ENCODE measurements at regions not wholly inside any gene's neighbourhood (a gene's known extent, or its start where the extent isn't known, plus 50 kb on each side); places are given as distances from the start of the nearest gene placed in this dataset.

DNA sequence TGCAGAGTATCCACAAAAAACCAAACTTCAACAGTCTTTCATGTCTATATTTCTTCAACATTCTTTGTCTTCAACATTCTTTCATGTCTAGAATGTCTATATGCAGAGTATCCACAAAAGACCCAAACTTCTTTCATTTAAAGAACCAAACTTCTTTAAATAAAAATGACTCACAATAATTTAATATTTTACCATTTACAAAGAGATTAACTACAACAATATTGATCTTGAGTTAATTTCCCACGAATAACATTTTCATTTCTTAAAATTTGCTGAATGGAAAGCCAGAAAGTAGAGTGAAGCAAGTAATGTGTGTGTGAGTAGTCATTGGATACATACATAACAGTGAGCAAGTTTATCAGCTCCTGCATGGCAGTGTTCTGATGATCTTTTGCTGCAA is 1069.7 kb downstream of the EFNB2 start, which contains the start of gene DAOA:
- TF ChIP-seq, protein P1, sequence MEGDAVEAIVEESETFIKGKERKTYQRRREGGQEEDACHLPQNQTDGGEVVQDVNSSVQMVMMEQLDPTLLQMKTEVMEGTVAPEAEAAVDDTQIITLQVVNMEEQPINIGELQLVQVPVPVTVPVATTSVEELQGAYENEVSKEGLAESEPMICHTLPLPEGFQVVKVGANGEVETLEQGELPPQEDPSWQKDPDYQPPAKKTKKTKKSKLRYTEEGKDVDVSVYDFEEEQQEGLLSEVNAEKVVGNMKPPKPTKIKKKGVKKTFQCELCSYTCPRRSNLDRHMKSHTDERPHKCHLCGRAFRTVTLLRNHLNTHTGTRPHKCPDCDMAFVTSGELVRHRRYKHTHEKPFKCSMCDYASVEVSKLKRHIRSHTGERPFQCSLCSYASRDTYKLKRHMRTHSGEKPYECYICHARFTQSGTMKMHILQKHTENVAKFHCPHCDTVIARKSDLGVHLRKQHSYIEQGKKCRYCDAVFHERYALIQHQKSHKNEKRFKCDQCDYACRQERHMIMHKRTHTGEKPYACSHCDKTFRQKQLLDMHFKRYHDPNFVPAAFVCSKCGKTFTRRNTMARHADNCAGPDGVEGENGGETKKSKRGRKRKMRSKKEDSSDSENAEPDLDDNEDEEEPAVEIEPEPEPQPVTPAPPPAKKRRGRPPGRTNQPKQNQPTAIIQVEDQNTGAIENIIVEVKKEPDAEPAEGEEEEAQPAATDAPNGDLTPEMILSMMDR (IDR thresholded peaks at IDR 0.05; ENCODE audit: low read depth, low read length), result no peak
- TF ChIP-seq POLR2A (IDR thresholded peaks at IDR 0.05; ENCODE audit: extremely low read depth, insufficient read length), result no peak
- TF ChIP-seq MYC (IDR thresholded peaks at IDR 0.05; ENCODE audit: low read depth, low read length), result no peak
- TF ChIP-seq, protein P2, sequence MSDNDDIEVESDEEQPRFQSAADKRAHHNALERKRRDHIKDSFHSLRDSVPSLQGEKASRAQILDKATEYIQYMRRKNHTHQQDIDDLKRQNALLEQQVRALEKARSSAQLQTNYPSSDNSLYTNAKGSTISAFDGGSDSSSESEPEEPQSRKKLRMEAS (IDR thresholded peaks at IDR 0.05; ENCODE audit: low read depth, low read length), result no peak

All from NB4 (cell line).